GM23338 (cell line): ENCODE measurements at regions not wholly inside any gene's neighbourhood (a gene's known extent, or its start where the extent isn't known, plus 50 kb on each side); places are given as distances from the start of the nearest gene placed in this dataset.

Experiments
- ATAC-seq: fragments of 200-7000 bp; cut with Tn5 transposase; 3 replicates; pipeline ENCODE4 v1.9.1; 2020
- DNase-seq: peaks from one replicate; pipeline ENCODE4 v3.0.0-alpha.2; 2015; ENCODE audit warnings: low spot score
- H2AFZ ChIP-seq: fragments of 200-600 bp; sonication (generic); 2 replicates; pipeline ENCODE4 v1.8.0; 2016; ENCODE audit warnings: antibody characterized with exemption, mild to moderate bottlenecking, moderate library complexity
- H3F3A ChIP-seq: fragments of 200-600 bp; sonication (generic); replicated peaks from 2 replicates; pipeline ENCODE4 v1.8.0; 2017; ENCODE audit warnings: antibody characterized with exemption, mixed run types, low read depth
- H3K27ac ChIP-seq: fragments of 200-600 bp; sonication (generic); 2 replicates; pipeline ENCODE4 v1.6.1; 2016; ENCODE audit warnings: low read depth
- H3K27me3 ChIP-seq: fragments of 200-600 bp; sonication (generic); 2 replicates; pipeline ENCODE4 v1.8.0; 2016; ENCODE audit warnings: mild to moderate bottlenecking, mixed run types, moderate library complexity; ENCODE audit not compliant: insufficient read depth
- H3K36me3 ChIP-seq: fragments of 200-600 bp; sonication (generic); 2 replicates; pipeline ENCODE4 v1.8.0; 2016; ENCODE audit warnings: mild to moderate bottlenecking; ENCODE audit not compliant: insufficient read depth
- H3K4me1 ChIP-seq: fragments of 200-600 bp; sonication (generic); 2 replicates; pipeline ENCODE4 v1.8.0; 2016; ENCODE audit warnings: mild to moderate bottlenecking, moderate library complexity; ENCODE audit not compliant: insufficient read depth
- H3K4me2 ChIP-seq: fragments of 200-600 bp; sonication (generic); 2 replicates; pipeline ENCODE4 v1.7.1; 2017; ENCODE audit warnings: mixed run types
- H3K4me3 ChIP-seq: fragments of 200-600 bp; sonication (generic); 2 replicates; pipeline ENCODE4 v1.6.1; 2016; ENCODE audit warnings: mixed run types
- H3K79me2 ChIP-seq: fragments of 200-600 bp; sonication (generic); replicated peaks from 2 replicates; pipeline ENCODE4 v1.8.0; 2017; ENCODE audit warnings: mild to moderate bottlenecking; ENCODE audit not compliant: insufficient read depth
- H3K9me2 ChIP-seq: fragments of 200-600 bp; sonication (generic); 2 replicates; pipeline ENCODE4 v1.8.0; 2017; ENCODE audit not compliant: insufficient read depth
- H4K20me1 ChIP-seq: fragments of 200-600 bp; sonication (generic); replicated peaks from 2 replicates; pipeline ENCODE4 v1.8.0; 2017; ENCODE audit warnings: mild to moderate bottlenecking; ENCODE audit not compliant: insufficient read depth
- H3K27ac Mint-ChIP-seq: 2 replicates; pipeline ENCODE4 v1.8.0; 2020; ENCODE audit warnings: inconsistent platforms, mild to moderate bottlenecking, moderate library complexity, mixed read lengths
- H3K27me3 Mint-ChIP-seq: 3 replicates; pipeline ENCODE4 v1.8.0; 2022; ENCODE audit warnings: low read depth, mild to moderate bottlenecking, moderate library complexity, mixed read lengths, inconsistent platforms; ENCODE audit not compliant: insufficient read depth, poor library complexity
- H3K36me3 Mint-ChIP-seq: 3 replicates; pipeline ENCODE4 v1.8.0; 2021; ENCODE audit warnings: low read depth, mild to moderate bottlenecking, inconsistent platforms, moderate library complexity, mixed read lengths
- H3K4me1 Mint-ChIP-seq: 3 replicates; pipeline ENCODE4 v1.8.0; 2020; ENCODE audit warnings: mild to moderate bottlenecking, inconsistent platforms, mixed read lengths
- H3K4me3 Mint-ChIP-seq: 3 replicates; pipeline ENCODE4 v1.8.0; 2021; ENCODE audit warnings: moderate library complexity, mild to moderate bottlenecking, inconsistent platforms, mixed read lengths
- H3K9me3 Mint-ChIP-seq: 3 replicates; pipeline ENCODE4 v1.8.0; 2020; ENCODE audit warnings: moderate library complexity, mild to moderate bottlenecking, inconsistent platforms, mixed read lengths
- CREB1 ChIP-seq: fragments of 250-450 bp; sonication (Bioruptor Pico); IDR thresholded peaks from 2 replicates; pipeline ENCODE4 v1.5.0; 2020; ENCODE audit warnings: low read depth, mild to moderate bottlenecking, moderate library complexity
- JUNB ChIP-seq: IDR thresholded peaks from one replicate; pipeline ENCODE4 v1.6.1; 2016; ENCODE audit warnings: antibody characterized with exemption; ENCODE audit not compliant: unreplicated experiment
- NANOG ChIP-seq: IDR thresholded peaks from 2 replicates; pipeline ENCODE4 v1.6.1; 2016; ENCODE audit warnings: antibody characterized with exemption, borderline replicate concordance
- POLR2AphosphoS5 ChIP-seq: IDR thresholded peaks from 2 replicates; pipeline ENCODE4 v1.6.1; 2016; ENCODE audit warnings: antibody characterized with exemption, low read depth
- ZNF114 ChIP-seq: fragments of 250-450 bp; sonication (Bioruptor Pico); IDR thresholded peaks from 2 replicates; pipeline ENCODE4 v1.5.0; 2020; ENCODE audit warnings: mild to moderate bottlenecking, moderate library complexity
- ZNF331 ChIP-seq: fragments of 250-450 bp; sonication (Bioruptor Pico); IDR thresholded peaks from 2 replicates; pipeline ENCODE4 v1.5.0; 2020; ENCODE audit warnings: low read depth, mild to moderate bottlenecking, moderate library complexity
- TF ChIP-seq, protein P1 (sequence below): fragments of 250-450 bp; sonication (Bioruptor Pico); IDR thresholded peaks from 2 replicates; pipeline ENCODE4 v1.5.0; 2020; ENCODE audit warnings: mild to moderate bottlenecking, moderate library complexity
- TF ChIP-seq, protein P2 (sequence below): IDR thresholded peaks from one replicate; pipeline ENCODE4 v1.6.1; 2018; ENCODE audit warnings: antibody characterized with exemption; ENCODE audit not compliant: unreplicated experiment

DNA sequence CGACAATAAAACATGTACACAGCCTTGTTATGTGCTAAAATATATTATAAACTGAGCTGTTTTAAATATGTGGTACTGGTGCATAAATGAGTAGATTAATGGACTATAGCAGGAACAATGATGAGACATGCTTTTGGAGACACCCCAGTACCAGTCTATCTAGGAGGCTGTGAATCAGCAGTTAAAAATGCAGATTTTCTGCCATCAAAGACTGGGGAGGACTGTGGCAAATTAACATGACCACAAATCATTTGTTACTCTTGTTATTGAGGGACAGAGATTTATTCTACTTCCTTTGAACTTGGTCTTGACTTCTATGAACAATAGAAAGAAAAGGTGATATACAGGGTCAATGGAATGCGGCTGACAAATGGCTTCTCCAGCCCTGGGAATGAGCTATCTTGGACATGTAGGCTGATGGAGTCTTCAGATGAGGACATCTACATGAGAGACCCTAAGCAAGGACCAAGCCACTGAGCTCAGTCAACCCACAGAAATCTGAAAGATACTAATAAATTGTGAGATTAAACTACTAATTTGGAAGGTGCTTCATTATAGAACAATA is 551.7 kb upstream of the GJE1 start (continued):
- TF ChIP-seq, protein P1, sequence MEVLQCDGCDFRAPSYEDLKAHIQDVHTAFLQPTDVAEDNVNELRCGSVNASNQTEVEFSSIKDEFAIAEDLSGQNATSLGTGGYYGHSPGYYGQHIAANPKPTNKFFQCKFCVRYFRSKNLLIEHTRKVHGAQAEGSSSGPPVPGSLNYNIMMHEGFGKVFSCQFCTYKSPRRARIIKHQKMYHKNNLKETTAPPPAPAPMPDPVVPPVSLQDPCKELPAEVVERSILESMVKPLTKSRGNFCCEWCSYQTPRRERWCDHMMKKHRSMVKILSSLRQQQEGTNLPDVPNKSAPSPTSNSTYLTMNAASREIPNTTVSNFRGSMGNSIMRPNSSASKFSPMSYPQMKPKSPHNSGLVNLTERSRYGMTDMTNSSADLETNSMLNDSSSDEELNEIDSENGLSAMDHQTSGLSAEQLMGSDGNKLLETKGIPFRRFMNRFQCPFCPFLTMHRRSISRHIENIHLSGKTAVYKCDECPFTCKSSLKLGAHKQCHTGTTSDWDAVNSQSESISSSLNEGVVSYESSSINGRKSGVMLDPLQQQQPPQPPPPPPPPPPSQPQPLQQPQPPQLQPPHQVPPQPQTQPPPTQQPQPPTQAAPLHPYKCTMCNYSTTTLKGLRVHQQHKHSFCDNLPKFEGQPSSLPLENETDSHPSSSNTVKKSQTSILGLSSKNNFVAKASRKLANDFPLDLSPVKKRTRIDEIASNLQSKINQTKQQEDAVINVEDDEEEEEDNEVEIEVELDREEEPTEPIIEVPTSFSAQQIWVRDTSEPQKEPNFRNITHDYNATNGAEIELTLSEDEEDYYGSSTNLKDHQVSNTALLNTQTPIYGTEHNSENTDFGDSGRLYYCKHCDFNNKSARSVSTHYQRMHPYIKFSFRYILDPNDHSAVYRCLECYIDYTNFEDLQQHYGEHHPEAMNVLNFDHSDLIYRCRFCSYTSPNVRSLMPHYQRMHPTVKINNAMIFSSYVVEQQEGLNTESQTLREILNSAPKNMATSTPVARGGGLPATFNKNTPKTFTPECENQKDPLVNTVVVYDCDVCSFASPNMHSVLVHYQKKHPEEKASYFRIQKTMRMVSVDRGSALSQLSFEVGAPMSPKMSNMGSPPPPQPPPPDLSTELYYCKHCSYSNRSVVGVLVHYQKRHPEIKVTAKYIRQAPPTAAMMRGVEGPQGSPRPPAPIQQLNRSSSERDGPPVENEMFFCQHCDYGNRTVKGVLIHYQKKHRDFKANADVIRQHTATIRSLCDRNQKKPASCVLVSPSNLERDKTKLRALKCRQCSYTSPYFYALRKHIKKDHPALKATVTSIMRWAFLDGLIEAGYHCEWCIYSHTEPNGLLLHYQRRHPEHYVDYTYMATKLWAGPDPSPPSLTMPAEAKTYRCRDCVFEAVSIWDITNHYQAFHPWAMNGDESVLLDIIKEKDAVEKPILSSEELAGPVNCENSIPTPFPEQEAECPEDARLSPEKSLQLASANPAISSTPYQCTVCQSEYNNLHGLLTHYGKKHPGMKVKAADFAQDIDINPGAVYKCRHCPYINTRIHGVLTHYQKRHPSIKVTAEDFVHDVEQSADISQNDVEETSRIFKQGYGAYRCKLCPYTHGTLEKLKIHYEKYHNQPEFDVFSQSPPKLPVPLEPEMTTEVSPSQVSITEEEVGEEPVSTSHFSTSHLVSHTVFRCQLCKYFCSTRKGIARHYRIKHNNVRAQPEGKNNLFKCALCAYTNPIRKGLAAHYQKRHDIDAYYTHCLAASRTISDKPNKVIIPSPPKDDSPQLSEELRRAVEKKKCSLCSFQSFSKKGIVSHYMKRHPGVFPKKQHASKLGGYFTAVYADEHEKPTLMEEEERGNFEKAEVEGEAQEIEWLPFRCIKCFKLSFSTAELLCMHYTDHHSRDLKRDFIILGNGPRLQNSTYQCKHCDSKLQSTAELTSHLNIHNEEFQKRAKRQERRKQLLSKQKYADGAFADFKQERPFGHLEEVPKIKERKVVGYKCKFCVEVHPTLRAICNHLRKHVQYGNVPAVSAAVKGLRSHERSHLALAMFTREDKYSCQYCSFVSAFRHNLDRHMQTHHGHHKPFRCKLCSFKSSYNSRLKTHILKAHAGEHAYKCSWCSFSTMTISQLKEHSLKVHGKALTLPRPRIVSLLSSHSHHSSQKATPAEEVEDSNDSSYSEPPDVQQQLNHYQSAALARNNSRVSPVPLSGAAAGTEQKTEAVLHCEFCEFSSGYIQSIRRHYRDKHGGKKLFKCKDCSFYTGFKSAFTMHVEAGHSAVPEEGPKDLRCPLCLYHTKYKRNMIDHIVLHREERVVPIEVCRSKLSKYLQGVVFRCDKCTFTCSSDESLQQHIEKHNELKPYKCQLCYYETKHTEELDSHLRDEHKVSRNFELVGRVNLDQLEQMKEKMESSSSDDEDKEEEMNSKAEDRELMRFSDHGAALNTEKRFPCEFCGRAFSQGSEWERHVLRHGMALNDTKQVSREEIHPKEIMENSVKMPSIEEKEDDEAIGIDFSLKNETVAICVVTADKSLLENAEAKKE (CRISPR knock-in tag) = no peak
- TF ChIP-seq ZNF331 (no peak), JUNB (no peak), POLR2AphosphoS5 (no peak), NANOG (no peak)

DNA sequence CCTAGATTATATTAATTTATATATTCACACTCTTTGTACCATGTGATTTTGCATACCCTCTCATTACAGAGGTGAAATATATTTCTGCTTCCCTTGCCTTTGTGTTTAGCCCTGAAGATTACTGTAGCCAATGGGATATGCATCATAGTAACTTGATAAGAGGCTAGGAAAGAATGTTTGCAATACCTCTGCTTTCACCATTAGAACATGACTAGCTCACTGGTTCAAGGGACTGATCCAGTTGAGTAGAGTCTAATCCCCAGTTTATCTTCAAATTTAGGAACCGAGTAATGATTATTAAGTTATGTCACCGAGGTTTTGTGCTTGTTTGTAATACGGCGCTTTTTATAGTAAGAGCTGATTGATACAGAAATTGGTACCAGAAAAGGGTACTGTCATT is 552.6 kb upstream of the GJE1 start:
- no peaks in the 10 kb centered on the region for H3F3A ChIP-seq
- no peak for ATAC-seq
- H3K27me3 Mint-ChIP-seq = no peaks in the 10 kb centered on the region
- no peak overlapping the region for H3K4me3 ChIP-seq
- H3K9me3 Mint-ChIP-seq = no peaks in the 10 kb centered on the region
- no peak overlapping the region for H2AFZ ChIP-seq
- no peaks in the 10 kb centered on the region for H3K79me2 ChIP-seq
- no peaks in the 10 kb centered on the region for H4K20me1 ChIP-seq
- H3K9me2 ChIP-seq = no peaks in the 10 kb centered on the region
- H3K4me1 ChIP-seq = no peaks in the 10 kb centered on the region
- H3K27ac ChIP-seq = no peak overlapping the region
- H3K4me3 Mint-ChIP-seq = no peak overlapping the region
- H3K36me3 Mint-ChIP-seq = no peaks in the 10 kb centered on the region
- no peak for DNase-seq
- H3K27ac Mint-ChIP-seq = no peak overlapping the region
- no peaks in the 10 kb centered on the region for H3K27me3 ChIP-seq
- no peak overlapping the region for H3K4me2 ChIP-seq
- H3K4me1 Mint-ChIP-seq = no peaks in the 10 kb centered on the region
- no peaks in the 10 kb centered on the region for H3K36me3 ChIP-seq
- TF ChIP-seq CREB1 (CRISPR knock-in tag) (no peak), NANOG (no peak), JUNB (no peak), POLR2AphosphoS5 (no peak), ZNF114 (CRISPR knock-in tag) (no peak)
- TF ChIP-seq, protein P2, sequence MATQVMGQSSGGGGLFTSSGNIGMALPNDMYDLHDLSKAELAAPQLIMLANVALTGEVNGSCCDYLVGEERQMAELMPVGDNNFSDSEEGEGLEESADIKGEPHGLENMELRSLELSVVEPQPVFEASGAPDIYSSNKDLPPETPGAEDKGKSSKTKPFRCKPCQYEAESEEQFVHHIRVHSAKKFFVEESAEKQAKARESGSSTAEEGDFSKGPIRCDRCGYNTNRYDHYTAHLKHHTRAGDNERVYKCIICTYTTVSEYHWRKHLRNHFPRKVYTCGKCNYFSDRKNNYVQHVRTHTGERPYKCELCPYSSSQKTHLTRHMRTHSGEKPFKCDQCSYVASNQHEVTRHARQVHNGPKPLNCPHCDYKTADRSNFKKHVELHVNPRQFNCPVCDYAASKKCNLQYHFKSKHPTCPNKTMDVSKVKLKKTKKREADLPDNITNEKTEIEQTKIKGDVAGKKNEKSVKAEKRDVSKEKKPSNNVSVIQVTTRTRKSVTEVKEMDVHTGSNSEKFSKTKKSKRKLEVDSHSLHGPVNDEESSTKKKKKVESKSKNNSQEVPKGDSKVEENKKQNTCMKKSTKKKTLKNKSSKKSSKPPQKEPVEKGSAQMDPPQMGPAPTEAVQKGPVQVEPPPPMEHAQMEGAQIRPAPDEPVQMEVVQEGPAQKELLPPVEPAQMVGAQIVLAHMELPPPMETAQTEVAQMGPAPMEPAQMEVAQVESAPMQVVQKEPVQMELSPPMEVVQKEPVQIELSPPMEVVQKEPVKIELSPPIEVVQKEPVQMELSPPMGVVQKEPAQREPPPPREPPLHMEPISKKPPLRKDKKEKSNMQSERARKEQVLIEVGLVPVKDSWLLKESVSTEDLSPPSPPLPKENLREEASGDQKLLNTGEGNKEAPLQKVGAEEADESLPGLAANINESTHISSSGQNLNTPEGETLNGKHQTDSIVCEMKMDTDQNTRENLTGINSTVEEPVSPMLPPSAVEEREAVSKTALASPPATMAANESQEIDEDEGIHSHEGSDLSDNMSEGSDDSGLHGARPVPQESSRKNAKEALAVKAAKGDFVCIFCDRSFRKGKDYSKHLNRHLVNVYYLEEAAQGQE = no peak
